ENCODE measurements at regions not wholly inside any gene's neighbourhood (a gene's known extent, or its start where the extent isn't known, plus 50 kb on each side); places are given as distances from the start of the nearest gene placed in this dataset.

GRCh38 chr11:115084231-115084630, 405.9 kb downstream of the NXPE2 start:
- TF ChIP-seq MXI1 (IDR thresholded peaks at IDR 0.05; ENCODE audit: low read depth, low read length) (no peak), ATF2 (IDR thresholded peaks at IDR 0.05; ENCODE audit: low read length) (no peak), PBX3 (IDR thresholded peaks at IDR 0.05; ENCODE audit: insufficient replicate concordance, low read depth, low read length) (no peak), MLLT1 (IDR thresholded peaks at IDR 0.05) (no peak), ZNF274 (IDR thresholded peaks at IDR 0.05; ENCODE audit: insufficient read depth, insufficient read length) (no peak), RCOR1 (conservative IDR thresholded peaks at IDR 0.05; ENCODE audit: low read depth, low read length) (no peak), SIN3A (IDR thresholded peaks at IDR 0.05; ENCODE audit: low read depth, low read length) (no peak), CTCF (IDR thresholded peaks at IDR 0.05 in 2 of 3, conservative IDR thresholded peaks at IDR 0.05 in 1 of 3; ENCODE audit: control insufficient read depth in 2 of 3, extremely low read depth in 1 of 3, insufficient read depth in 1 of 3, low read depth in 3 of 3, low read length in 3 of 3) (no peak)

Data from GM12878 (cell line).